ENCODE measurements at regions not wholly inside any gene's neighbourhood (a gene's known extent, or its start where the extent isn't known, plus 50 kb on each side); places are given as distances from the start of the nearest gene placed in this dataset.

DNA sequence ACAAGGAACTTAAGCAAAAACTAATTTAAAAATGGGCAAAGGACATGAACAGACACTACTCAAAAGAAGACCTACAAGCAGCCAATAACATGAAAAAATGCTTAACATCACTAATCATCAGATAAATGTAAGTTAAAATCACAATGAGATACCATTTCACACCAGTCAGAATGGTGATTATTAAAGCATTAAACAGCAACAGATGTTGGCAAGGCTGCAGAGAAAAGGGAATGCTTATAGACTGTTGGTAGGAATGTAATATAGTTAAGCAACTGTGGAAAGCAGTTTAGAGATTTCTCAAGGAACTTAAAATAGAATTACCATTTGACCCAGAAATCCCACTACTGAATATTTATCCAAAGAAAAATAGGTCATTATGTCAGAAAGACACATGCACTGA lies 482.2 kb downstream of the SQOR start:
- no peak overlapping the region for H3K27ac ChIP-seq (ENCODE audit: low read depth, low read length, poor library complexity, severe bottlenecking)
- H3K27me3 ChIP-seq (replicated peaks; ENCODE audit: insufficient read depth, low read depth, low read length, poor library complexity) = no peaks in the 10 kb centered on the region
- intact Hi-C loops (cut with micrococcal nuclease; ENCODE audit: unreplicated experiment) = no loop called here
- TF ChIP-seq EZH2 (IDR thresholded peaks at IDR 0.05; ENCODE audit: borderline replicate concordance, low read depth, low read length, poor library complexity, severe bottlenecking) = no peak
- TF ChIP-seq, protein P1, sequence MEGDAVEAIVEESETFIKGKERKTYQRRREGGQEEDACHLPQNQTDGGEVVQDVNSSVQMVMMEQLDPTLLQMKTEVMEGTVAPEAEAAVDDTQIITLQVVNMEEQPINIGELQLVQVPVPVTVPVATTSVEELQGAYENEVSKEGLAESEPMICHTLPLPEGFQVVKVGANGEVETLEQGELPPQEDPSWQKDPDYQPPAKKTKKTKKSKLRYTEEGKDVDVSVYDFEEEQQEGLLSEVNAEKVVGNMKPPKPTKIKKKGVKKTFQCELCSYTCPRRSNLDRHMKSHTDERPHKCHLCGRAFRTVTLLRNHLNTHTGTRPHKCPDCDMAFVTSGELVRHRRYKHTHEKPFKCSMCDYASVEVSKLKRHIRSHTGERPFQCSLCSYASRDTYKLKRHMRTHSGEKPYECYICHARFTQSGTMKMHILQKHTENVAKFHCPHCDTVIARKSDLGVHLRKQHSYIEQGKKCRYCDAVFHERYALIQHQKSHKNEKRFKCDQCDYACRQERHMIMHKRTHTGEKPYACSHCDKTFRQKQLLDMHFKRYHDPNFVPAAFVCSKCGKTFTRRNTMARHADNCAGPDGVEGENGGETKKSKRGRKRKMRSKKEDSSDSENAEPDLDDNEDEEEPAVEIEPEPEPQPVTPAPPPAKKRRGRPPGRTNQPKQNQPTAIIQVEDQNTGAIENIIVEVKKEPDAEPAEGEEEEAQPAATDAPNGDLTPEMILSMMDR (conservative IDR thresholded peaks at IDR 0.05; ENCODE audit: low read depth, low read length) = no peak
- no TSS peak for BruUV-seq (replicated peaks)
- no peaks in the 10 kb centered on the region for H3K9me3 ChIP-seq (ENCODE audit: low read depth, low read length, poor library complexity, severe bottlenecking)
- no peak overlapping the region for H3K4me3 ChIP-seq (ENCODE audit: low read depth, low read length, poor library complexity, severe bottlenecking)
- ChIA-PET POLR2A (ENCODE audit: low non-redundant PET) (no interaction called here), CTCF (no interaction called here)
- no peak for DNase-seq (ENCODE audit: low spot score)
- no peaks in the 10 kb centered on the region for H3K4me1 ChIP-seq (ENCODE audit: insufficient read depth, low read length, poor library complexity, severe bottlenecking)
- H3K36me3 ChIP-seq (ENCODE audit: insufficient read depth, low read length, poor library complexity, severe bottlenecking) = no peaks in the 10 kb centered on the region

DNA sequence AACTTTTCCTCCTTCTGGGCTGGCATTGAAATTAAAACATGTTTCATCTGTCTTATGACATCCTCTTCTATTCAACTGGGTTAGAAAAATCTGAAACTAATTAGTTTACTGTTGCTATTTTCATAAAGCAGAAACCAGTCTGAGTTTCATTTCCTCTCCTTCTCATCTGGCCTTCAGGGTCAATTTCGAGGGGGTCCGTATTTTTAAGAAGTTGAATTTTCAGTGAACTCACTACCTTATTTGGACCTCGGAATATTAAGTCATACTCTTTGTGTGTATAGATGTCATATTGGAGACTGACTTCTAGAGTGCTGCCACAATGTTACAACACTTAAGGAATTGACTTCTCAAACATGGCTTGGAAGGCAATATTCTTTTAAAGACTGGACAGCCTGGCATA lies 485.9 kb downstream of the SQOR start:
- Histone ChIP-seq H3K9me3 (ENCODE audit: low read depth, low read length, poor library complexity, severe bottlenecking) (peaks cover 7% of the 10 kb centered on the region), H3K27ac (ENCODE audit: low read depth, low read length, poor library complexity, severe bottlenecking) (no peak overlapping the region), H3K36me3 (ENCODE audit: insufficient read depth, low read length, poor library complexity, severe bottlenecking) (no peaks in the 10 kb centered on the region), H3K27me3 (replicated peaks; ENCODE audit: insufficient read depth, low read depth, low read length, poor library complexity) (no peaks in the 10 kb centered on the region), H3K4me3 (ENCODE audit: low read depth, low read length, poor library complexity, severe bottlenecking) (no peak overlapping the region), H3K4me1 (ENCODE audit: insufficient read depth, low read length, poor library complexity, severe bottlenecking) (no peaks in the 10 kb centered on the region)
- POLR2A ChIA-PET (ENCODE audit: low non-redundant PET) = no interaction called here
- DNase-seq (ENCODE audit: low spot score) = no peak
- BruUV-seq (replicated peaks) = no TSS peak
- TF ChIP-seq, protein P1 (conservative IDR thresholded peaks at IDR 0.05; ENCODE audit: low read depth, low read length) = no peak
- TF ChIP-seq EZH2 (IDR thresholded peaks at IDR 0.05; ENCODE audit: borderline replicate concordance, low read depth, low read length, poor library complexity, severe bottlenecking) = no peak
- CTCF ChIA-PET = no interaction called here
- intact Hi-C loops (cut with micrococcal nuclease; ENCODE audit: unreplicated experiment) = no loop called here

DNA sequence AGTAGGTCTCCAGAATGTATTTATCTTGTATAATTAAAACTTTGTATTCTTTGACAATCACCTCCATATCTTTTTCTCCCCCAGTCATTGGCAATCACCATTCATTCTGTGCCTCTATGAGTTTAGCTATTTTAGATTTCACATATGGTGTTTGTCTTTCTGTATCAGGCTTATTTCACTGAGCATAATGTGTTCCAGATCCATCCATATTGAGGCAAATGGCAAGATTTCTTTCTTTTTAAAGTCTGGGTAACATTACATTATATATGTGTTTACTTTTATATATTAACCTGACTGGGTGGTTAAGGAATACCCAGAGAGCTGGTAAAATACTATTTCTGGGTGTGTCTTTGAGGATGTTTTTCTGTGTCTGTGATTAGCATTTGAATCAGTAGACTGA lies 486.6 kb downstream of the SQOR start:
- no TSS peak for BruUV-seq (replicated peaks)
- TF ChIP-seq, protein P1 (conservative IDR thresholded peaks at IDR 0.05; ENCODE audit: low read depth, low read length) = no peak
- Histone ChIP-seq H3K27ac (ENCODE audit: low read depth, low read length, poor library complexity, severe bottlenecking) (no peak overlapping the region), H3K27me3 (replicated peaks; ENCODE audit: insufficient read depth, low read depth, low read length, poor library complexity) (no peaks in the 10 kb centered on the region), H3K4me3 (ENCODE audit: low read depth, low read length, poor library complexity, severe bottlenecking) (no peak overlapping the region), H3K9me3 (ENCODE audit: low read depth, low read length, poor library complexity, severe bottlenecking) (peaks cover 7% of the 10 kb centered on the region), H3K36me3 (ENCODE audit: insufficient read depth, low read length, poor library complexity, severe bottlenecking) (no peaks in the 10 kb centered on the region), H3K4me1 (ENCODE audit: insufficient read depth, low read length, poor library complexity, severe bottlenecking) (no peaks in the 10 kb centered on the region)
- intact Hi-C loops (cut with micrococcal nuclease; ENCODE audit: unreplicated experiment) = no loop called here
- ChIA-PET POLR2A (ENCODE audit: low non-redundant PET) (no interaction called here), CTCF (no interaction called here)
- no peak for DNase-seq (ENCODE audit: low spot score)
